ENCODE measurements at regions not wholly inside any gene's neighbourhood (a gene's known extent, or its start where the extent isn't known, plus 50 kb on each side); places are given as distances from the start of the nearest gene placed in this dataset.

- DNase-seq: no peak
Observed at GRCh38 chr12:107449891-107450290, 235.7 kb upstream of the PWP1 start.

GRCh38 chr12:107450541-107450940, 235.1 kb upstream of the PWP1 start:
- DNase-seq: no peak

GRCh38 chr12:107451246-107451645, 234.4 kb upstream of the PWP1 start:
- DNase-seq: no peak

GRCh38 chr12:107454109-107454830, 231.3 kb upstream of the PWP1 start:
- DNase-seq: no peak

GRCh38 chr12:107457362-107457935, 228.2 kb upstream of the PWP1 start:
- no peak for DNase-seq

GRCh38 chr12:107458163-107458562, 227.4 kb upstream of the PWP1 start:
- no peak for DNase-seq

GRCh38 chr12:107458990-107459389, 226.6 kb upstream of the PWP1 start:
- no peak for DNase-seq

GRCh38 chr12:107459641-107460040, 226.0 kb upstream of the PWP1 start:
- DNase-seq: no peak

GRCh38 chr12:107461222-107461975, 224.2 kb upstream of the PWP1 start:
- DNase-seq: no peak

- DNase-seq: no peak
Observed at GRCh38 chr12:107462428-107463332, 222.9 kb upstream of the PWP1 start.

- no peak for DNase-seq
Observed at GRCh38 chr12:107464644-107465043, 221.0 kb upstream of the PWP1 start.

GRCh38 chr12:107465625-107466024, 220.0 kb upstream of the PWP1 start:
- DNase-seq: no peak

GRCh38 chr12:107467716-107468115, 217.9 kb upstream of the PWP1 start:
- no peak for DNase-seq

GRCh38 chr12:107468182-107468581, 217.4 kb upstream of the PWP1 start:
- no peak for DNase-seq

GRCh38 chr12:107469011-107469410, 216.6 kb upstream of the PWP1 start:
- no peak for DNase-seq

GRCh38 chr12:107470645-107471044, 215.0 kb upstream of the PWP1 start:
- no peak for DNase-seq

- DNase-seq: no peak
Observed at GRCh38 chr12:107472308-107472707, 213.3 kb upstream of the PWP1 start.

GRCh38 chr12:107474099-107474498, 211.5 kb upstream of the PWP1 start:
- no peak for DNase-seq

GRCh38 chr12:107474639-107475539, 210.7 kb upstream of the PWP1 start:
- no peak for DNase-seq

- no peak for DNase-seq
Observed at GRCh38 chr12:107475900-107476299, 209.7 kb upstream of the PWP1 start.

- no peak for DNase-seq
Observed at GRCh38 chr12:107477018-107477417, 208.6 kb upstream of the PWP1 start.
